Calu3 (cell line): ENCODE measurements at regions not wholly inside any gene's neighbourhood (a gene's known extent, or its start where the extent isn't known, plus 50 kb on each side); places are given as distances from the start of the nearest gene placed in this dataset.

Source experiments
- BruUV-seq: library from RNA; stranded (reverse); fragments of 400-500 nt; replicated peaks from 2 replicates; lab custom pipeline; 2021; lab: Mats Ljungman, UMichigan
- CTCF ChIA-PET: fragments of 300-600 bp; sonication (Branson Sonifier 250); formaldehyde crosslinking; loops from one replicate; lab custom pipeline; 2022; ENCODE audit warnings: antibody characterized with exemption; lab: Charles Lee
- DNase-seq: peaks from one replicate; pipeline ENCODE4 v3.0.0; 2022
- H3K27ac Mint-ChIP-seq: one replicate; pipeline ENCODE4 v1.8.0; 2022; ENCODE audit warnings: mixed read lengths; ENCODE audit not compliant: unreplicated experiment
- H3K27me3 Mint-ChIP-seq: one replicate; pipeline ENCODE4 v1.8.0; 2022; ENCODE audit warnings: mixed read lengths; ENCODE audit not compliant: unreplicated experiment
- H3K36me3 Mint-ChIP-seq: one replicate; pipeline ENCODE4 v1.8.0; 2022; ENCODE audit warnings: mild to moderate bottlenecking, moderate library complexity, mixed read lengths; ENCODE audit not compliant: insufficient read depth, unreplicated experiment
- H3K4me1 Mint-ChIP-seq: one replicate; pipeline ENCODE4 v1.8.0; 2022; ENCODE audit warnings: mild to moderate bottlenecking, low read depth, mixed read lengths; ENCODE audit not compliant: unreplicated experiment
- H3K4me3 Mint-ChIP-seq: one replicate; pipeline ENCODE4 v1.8.0; 2022; ENCODE audit warnings: mild to moderate bottlenecking, low read depth, moderate library complexity, mixed read lengths; ENCODE audit not compliant: unreplicated experiment
- H3K9me3 Mint-ChIP-seq: one replicate; pipeline ENCODE4 v1.8.0; 2022; ENCODE audit warnings: low read depth, mixed read lengths; ENCODE audit not compliant: unreplicated experiment
- intact Hi-C: fragments of 100-400 bp; cut with micrococcal nuclease; formaldehyde crosslinking; loops from one replicate; pipeline ENCODE4 v1.10.0; 2022; ENCODE audit not compliant: unreplicated experiment
- TF ChIP-seq, protein P1 (sequence below): fragments of 200-600 bp; IDR thresholded peaks from one replicate; pipeline ENCODE4 v1.8.0; 2022; ENCODE audit warnings: antibody characterized with exemption; ENCODE audit not compliant: unreplicated experiment

DNA sequence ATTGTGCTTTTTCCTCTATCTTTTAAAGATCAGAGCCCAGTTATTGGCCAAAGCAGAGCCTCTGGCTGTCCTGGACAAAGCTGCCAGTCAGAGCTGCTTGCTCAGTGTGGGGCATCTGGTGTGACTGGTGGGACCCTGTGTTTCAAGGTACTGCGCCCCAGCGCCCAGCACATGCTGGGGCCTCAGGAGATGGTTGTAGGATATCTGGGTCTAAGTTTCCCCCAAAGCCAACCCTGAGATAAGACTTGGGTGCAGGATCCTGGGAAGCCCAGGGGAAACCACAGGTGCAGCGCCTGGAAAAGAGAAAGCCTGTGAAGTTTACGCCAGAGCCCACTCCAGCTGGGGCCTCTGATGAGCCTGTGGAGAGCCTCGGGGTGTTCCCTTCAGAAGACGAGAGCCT lies 117.7 kb downstream of the RPIA start:
- CTCF ChIA-PET: no interaction called here

DNA sequence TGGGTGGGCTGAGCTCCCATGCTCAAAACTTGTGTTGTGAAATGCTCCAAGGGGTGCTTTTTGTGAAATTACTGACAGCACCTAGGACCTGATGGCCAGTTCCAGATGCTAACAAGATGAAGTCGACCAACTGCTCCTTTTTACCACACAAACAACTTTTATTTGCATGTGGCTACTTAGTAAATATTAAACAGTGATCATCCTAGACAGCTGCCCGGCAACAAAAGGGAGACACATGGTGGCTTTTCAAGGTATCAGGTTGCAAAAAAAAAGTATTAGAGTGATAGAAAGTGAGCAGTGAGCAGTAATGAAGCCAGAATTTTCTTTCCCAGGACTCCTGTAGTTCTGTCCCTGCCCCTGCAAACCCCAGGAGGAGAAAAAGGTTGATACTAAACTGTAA lies 118.5 kb downstream of the RPIA start:
- DNase-seq: no peak
- intact Hi-C loops: no loop called here
- Mint-ChIP-seq H3K27me3 (peaks cover 56% of the 10 kb centered on the region), H3K36me3 (no peaks in the 10 kb centered on the region), H3K27ac (no peak overlapping the region), H3K4me1 (no peaks in the 10 kb centered on the region), H3K9me3 (peaks cover 3% of the 10 kb centered on the region), H3K4me3 (no peak overlapping the region)
- CTCF ChIA-PET: no interaction called here
- TF ChIP-seq, protein P1, sequence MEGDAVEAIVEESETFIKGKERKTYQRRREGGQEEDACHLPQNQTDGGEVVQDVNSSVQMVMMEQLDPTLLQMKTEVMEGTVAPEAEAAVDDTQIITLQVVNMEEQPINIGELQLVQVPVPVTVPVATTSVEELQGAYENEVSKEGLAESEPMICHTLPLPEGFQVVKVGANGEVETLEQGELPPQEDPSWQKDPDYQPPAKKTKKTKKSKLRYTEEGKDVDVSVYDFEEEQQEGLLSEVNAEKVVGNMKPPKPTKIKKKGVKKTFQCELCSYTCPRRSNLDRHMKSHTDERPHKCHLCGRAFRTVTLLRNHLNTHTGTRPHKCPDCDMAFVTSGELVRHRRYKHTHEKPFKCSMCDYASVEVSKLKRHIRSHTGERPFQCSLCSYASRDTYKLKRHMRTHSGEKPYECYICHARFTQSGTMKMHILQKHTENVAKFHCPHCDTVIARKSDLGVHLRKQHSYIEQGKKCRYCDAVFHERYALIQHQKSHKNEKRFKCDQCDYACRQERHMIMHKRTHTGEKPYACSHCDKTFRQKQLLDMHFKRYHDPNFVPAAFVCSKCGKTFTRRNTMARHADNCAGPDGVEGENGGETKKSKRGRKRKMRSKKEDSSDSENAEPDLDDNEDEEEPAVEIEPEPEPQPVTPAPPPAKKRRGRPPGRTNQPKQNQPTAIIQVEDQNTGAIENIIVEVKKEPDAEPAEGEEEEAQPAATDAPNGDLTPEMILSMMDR: no peak
- BruUV-seq: no TSS peak

More for the DNA sequence above, 117.7 kb downstream of the RPIA start:
- DNase-seq: no peak
- Mint-ChIP-seq H3K4me3 (no peak overlapping the region), H3K27ac (no peak overlapping the region), H3K9me3 (peaks cover 3% of the 10 kb centered on the region), H3K36me3 (no peaks in the 10 kb centered on the region), H3K27me3 (peaks cover 56% of the 10 kb centered on the region), H3K4me1 (no peaks in the 10 kb centered on the region)
- no TSS peak for BruUV-seq
- TF ChIP-seq, protein P1: no peak
- intact Hi-C loops: no loop called here

DNA sequence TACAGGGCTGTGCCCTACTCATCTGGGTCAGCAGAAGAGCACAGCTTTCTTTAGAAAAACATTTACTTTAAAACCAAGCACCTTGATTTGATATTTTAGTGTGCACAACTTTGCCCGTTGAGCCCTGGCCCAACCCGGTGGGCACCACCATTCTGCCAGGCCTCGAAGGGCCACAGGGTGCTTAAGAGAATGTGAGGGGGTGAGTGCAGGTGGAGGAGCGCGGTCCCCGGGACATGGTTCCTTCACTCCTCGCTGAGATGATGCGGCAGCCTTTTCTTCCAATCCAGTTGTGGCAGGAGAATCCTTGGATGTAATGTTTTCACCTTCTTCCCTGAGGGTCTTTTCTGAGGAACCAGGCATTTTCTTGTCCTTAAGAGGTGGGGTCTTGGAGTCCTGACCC lies 119.0 kb downstream of the RPIA start:
- no peaks in the 10 kb centered on the region for H3K4me1 Mint-ChIP-seq
- intact Hi-C loops: no loop called here
- peaks cover 56% of the 10 kb centered on the region for H3K27me3 Mint-ChIP-seq
- no peaks in the 10 kb centered on the region for H3K36me3 Mint-ChIP-seq
- H3K27ac Mint-ChIP-seq: no peak overlapping the region
- no peak for DNase-seq
- H3K4me3 Mint-ChIP-seq: no peak overlapping the region
- CTCF ChIA-PET: no interaction called here
- TF ChIP-seq, protein P1: no peak
- BruUV-seq: no TSS peak
- H3K9me3 Mint-ChIP-seq: peaks cover 3% of the 10 kb centered on the region

DNA sequence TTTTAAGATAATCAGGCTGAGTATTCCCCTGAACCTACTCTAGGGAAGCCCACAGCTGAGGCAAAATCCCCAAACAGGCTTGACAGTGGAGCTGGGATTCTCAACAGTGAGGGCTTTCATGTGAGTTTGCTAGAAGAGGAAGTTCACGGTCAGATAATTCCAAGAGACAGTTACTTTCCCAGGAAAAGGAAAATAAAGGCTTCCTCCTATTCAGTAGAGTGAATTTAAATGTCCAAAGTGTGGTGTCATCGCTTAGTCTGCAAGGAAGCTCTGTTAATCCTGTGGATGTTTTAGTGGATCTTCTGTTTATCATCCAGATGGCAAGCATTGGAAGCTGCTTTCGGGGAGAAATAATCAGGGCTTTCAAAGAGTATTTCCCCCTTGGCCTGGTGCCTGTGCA lies 119.8 kb downstream of the RPIA start:
- DNase-seq: no peak

More for the DNA sequence above, 119.8 kb downstream of the RPIA start:
- CTCF ChIA-PET: no interaction called here
- peaks cover 3% of the 10 kb centered on the region for H3K9me3 Mint-ChIP-seq
- H3K4me3 Mint-ChIP-seq: no peak overlapping the region
- BruUV-seq: no TSS peak
- TF ChIP-seq, protein P1: no peak
- H3K27ac Mint-ChIP-seq: no peak overlapping the region
- H3K4me1 Mint-ChIP-seq: no peaks in the 10 kb centered on the region
- intact Hi-C loops: no loop called here
- H3K27me3 Mint-ChIP-seq: peaks cover 56% of the 10 kb centered on the region
- H3K36me3 Mint-ChIP-seq: no peaks in the 10 kb centered on the region
